Suprapubic skin (tissue), 4 donors: ENCODE measurements at regions not wholly inside any gene's neighbourhood (a gene's known extent, or its start where the extent isn't known, plus 50 kb on each side); places are given as distances from the start of the nearest gene placed in this dataset.

Experiments used
- EP300 ChIP-seq: sonication (generic); formaldehyde crosslinking; IDR thresholded peaks from one replicate; pipeline ENCODE4 v1.6.1; 2017; ENCODE audit warnings: antibody characterized with exemption
- POLR2A ChIP-seq, 2 donors: fragments of 450-650 bp; IDR thresholded peaks; one replicate each; pipeline ENCODE4 v1.6.1; 2017; ENCODE audit warnings: antibody characterized with exemption in 2 of 2, mild to moderate bottlenecking in 2 of 2, moderate library complexity in 2 of 2
- POLR2AphosphoS5 ChIP-seq, 3 donors: sonication (generic); formaldehyde crosslinking; IDR thresholded peaks; one replicate each; pipeline ENCODE4 v1.6.1; 2017; ENCODE audit warnings: antibody characterized with exemption in 3 of 3
- TF ChIP-seq, protein P1 (sequence below), 2 donors: fragments of 200-600 bp in 1 of 2; fragments of 450-650 bp in 1 of 2; sonication (generic) in 1 of 2; IDR thresholded peaks; one replicate each; pipeline ENCODE4 v1.5.1; 2016 to 2019; ENCODE audit warnings: antibody characterized with exemption in 2 of 2, mild to moderate bottlenecking in 1 of 2, moderate library complexity in 1 of 2

DNA sequence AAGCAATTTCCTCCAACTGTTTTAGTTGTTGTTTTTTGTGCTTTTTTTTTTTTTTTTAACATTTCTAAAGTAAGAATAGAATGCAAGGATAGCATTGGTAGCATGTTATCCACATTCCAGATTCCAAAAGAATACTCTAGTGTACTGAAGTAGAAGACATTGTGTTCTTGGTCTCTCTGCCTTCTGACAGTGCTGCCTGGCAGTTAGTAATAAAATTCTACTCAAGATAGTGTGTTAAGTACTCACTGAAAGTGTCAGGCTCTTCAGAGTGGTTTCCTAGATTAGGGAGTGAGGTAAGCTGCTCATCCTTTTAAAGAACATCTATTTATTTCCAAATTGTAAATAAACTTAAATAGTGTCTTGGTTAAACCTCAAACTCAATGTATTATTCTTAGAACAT lies 253.7 kb downstream of the HNMT start:
- TF ChIP-seq POLR2AphosphoS5 (IDR thresholded peaks at IDR 0.05) = no peak
- TF ChIP-seq, protein P1, sequence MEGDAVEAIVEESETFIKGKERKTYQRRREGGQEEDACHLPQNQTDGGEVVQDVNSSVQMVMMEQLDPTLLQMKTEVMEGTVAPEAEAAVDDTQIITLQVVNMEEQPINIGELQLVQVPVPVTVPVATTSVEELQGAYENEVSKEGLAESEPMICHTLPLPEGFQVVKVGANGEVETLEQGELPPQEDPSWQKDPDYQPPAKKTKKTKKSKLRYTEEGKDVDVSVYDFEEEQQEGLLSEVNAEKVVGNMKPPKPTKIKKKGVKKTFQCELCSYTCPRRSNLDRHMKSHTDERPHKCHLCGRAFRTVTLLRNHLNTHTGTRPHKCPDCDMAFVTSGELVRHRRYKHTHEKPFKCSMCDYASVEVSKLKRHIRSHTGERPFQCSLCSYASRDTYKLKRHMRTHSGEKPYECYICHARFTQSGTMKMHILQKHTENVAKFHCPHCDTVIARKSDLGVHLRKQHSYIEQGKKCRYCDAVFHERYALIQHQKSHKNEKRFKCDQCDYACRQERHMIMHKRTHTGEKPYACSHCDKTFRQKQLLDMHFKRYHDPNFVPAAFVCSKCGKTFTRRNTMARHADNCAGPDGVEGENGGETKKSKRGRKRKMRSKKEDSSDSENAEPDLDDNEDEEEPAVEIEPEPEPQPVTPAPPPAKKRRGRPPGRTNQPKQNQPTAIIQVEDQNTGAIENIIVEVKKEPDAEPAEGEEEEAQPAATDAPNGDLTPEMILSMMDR (IDR thresholded peaks at IDR 0.05) = no peak
- no peak for TF ChIP-seq POLR2A (IDR thresholded peaks at IDR 0.05)
- no peak for TF ChIP-seq EP300
